SU-DHL-6 (cell line): ENCODE measurements at regions not wholly inside any gene's neighbourhood (a gene's known extent, or its start where the extent isn't known, plus 50 kb on each side); places are given as distances from the start of the nearest gene placed in this dataset.
"Not testable (repeated sequence)": the region's sequence is repeated elsewhere in the genome, so short reads cannot be mapped to it uniquely, and the experiment has no call there.

Experiments used
- CTCF ChIP-seq: fragments of 200-600 bp; sonication (generic); IDR thresholded peaks from one replicate; pipeline ENCODE4 v1.5.1; 2017; ENCODE audit warnings: antibody characterized with exemption, mild to moderate bottlenecking, low read length, moderate library complexity; ENCODE audit not compliant: insufficient read depth, poor library complexity, severe bottlenecking
- EZH2phosphoT487 ChIP-seq: fragments of 200-600 bp; sonication (generic), shearing (Covaris generic); conservative IDR thresholded peaks from 2 replicates; pipeline ENCODE4 v1.6.1; 2018; ENCODE audit warnings: mild to moderate bottlenecking, antibody characterized with exemption, low read length, moderate library complexity, mixed read lengths

DNA sequence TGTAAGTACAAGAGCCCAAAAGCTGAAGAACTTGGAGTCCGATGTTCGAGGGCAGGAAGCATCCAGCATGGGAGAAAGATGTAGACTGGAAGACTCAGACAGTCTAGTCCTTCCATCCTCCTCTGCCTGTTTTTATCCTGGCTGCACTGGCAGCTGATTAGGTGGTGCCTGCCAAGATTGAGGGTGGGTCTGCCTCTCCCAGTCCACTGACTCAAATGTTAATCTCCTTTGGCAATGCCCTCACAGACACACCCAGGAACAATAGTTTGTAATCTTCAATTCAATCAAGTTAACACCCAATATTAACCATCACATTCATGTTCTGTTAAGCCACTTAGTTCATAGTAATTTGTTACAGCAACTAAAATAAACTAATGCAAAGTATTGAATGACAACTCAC is 904.4 kb upstream of the HS3ST1 start:
- TF ChIP-seq EZH2phosphoT487, CTCF: not testable (repeated sequence)
